ENCODE measurements at regions not wholly inside any gene's neighbourhood (a gene's known extent, or its start where the extent isn't known, plus 50 kb on each side); places are given as distances from the start of the nearest gene placed in this dataset.

- Histone ChIP-seq H3K9me3 (ENCODE audit: control insufficient read depth in 4 of 4, low read length in 3 of 4) (no peaks in the 10 kb centered on the region), H3K9ac (ENCODE audit: low read depth in 1 of 2, low read length in 2 of 2) (no peak overlapping the region), H3K36me3 (ENCODE audit: control insufficient read depth in 4 of 4, insufficient read depth in 3 of 4, low read depth in 1 of 4, low read length in 3 of 4) (no peaks in the 10 kb centered on the region), H3K27ac (ENCODE audit: low read depth in 1 of 2, low read length in 2 of 2) (no peak overlapping the region), H3K4me3 (ENCODE audit: low read depth in 1 of 3, low read length in 3 of 3) (no peak overlapping the region), H3K27me3 (ENCODE audit: control insufficient read depth in 4 of 4, insufficient read depth in 4 of 4, low read length in 3 of 4) (no peaks in the 10 kb centered on the region), H3K4me1 (ENCODE audit: control insufficient read depth in 4 of 4, insufficient read depth in 4 of 4, low read length in 3 of 4) (no peaks in the 10 kb centered on the region)
- 87% methylated on average over 1 of the region's 1 CpG for WGBS
- no peak for DNase-seq (ENCODE audit: low spot score)
- TF ChIP-seq EGR1 (IDR thresholded peaks at IDR 0.05; ENCODE audit: low read depth in 2 of 2) (no peak), GABPA (IDR thresholded peaks at IDR 0.05 in 1 of 2, conservative IDR thresholded peaks at IDR 0.05 in 1 of 2) (no peak), CTCF (IDR thresholded peaks at IDR 0.05; ENCODE audit: low read depth, low read length, missing input control) (no peak)
Measured at GRCh38 chr14:23828616-23829015, 125.0 kb upstream of the DHRS4 start.

GRCh38 chr14:23829736-23830471 is 123.7 kb upstream of the DHRS4 start:
- Histone ChIP-seq H3K27me3 (ENCODE audit: control insufficient read depth in 4 of 4, insufficient read depth in 4 of 4, low read length in 3 of 4) (no peaks in the 10 kb centered on the region), H3K9ac (ENCODE audit: low read depth in 1 of 2, low read length in 2 of 2) (no peak overlapping the region), H3K4me3 (ENCODE audit: low read depth in 1 of 3, low read length in 3 of 3) (no peak overlapping the region), H3K27ac (ENCODE audit: low read depth in 1 of 2, low read length in 2 of 2) (no peak overlapping the region), H3K36me3 (ENCODE audit: control insufficient read depth in 4 of 4, insufficient read depth in 3 of 4, low read depth in 1 of 4, low read length in 3 of 4) (no peaks in the 10 kb centered on the region), H3K4me1 (ENCODE audit: control insufficient read depth in 4 of 4, insufficient read depth in 4 of 4, low read length in 3 of 4) (no peaks in the 10 kb centered on the region), H3K9me3 (ENCODE audit: control insufficient read depth in 4 of 4, low read length in 3 of 4) (no peaks in the 10 kb centered on the region)
- TF ChIP-seq HNF4A (conservative IDR thresholded peaks at IDR 0.05): no peak
- TF ChIP-seq SP1 (IDR thresholded peaks at IDR 0.05): no peak
- peak in 1 of 2 donors; percentile 17 for TF ChIP-seq JUND (IDR thresholded peaks at IDR 0.05)
- TF ChIP-seq MAX (IDR thresholded peaks at IDR 0.05): no peak
- no peak for TF ChIP-seq GABPA (IDR thresholded peaks at IDR 0.05 in 1 of 2, conservative IDR thresholded peaks at IDR 0.05 in 1 of 2)
- TF ChIP-seq ZBTB33 (IDR thresholded peaks at IDR 0.05): no peak
- TF ChIP-seq RXRA (IDR thresholded peaks at IDR 0.05): no peak
- no peak for DNase-seq (ENCODE audit: low spot score)
- 70% methylated on average over 2 of the region's 2 CpGs for WGBS

- H3K9ac ChIP-seq (ENCODE audit: low read depth in 1 of 2, low read length in 2 of 2): no peak overlapping the region
- H3K27me3 ChIP-seq (ENCODE audit: control insufficient read depth in 4 of 4, insufficient read depth in 4 of 4, low read length in 3 of 4): no peaks in the 10 kb centered on the region
- H3K36me3 ChIP-seq (ENCODE audit: control insufficient read depth in 4 of 4, insufficient read depth in 3 of 4, low read depth in 1 of 4, low read length in 3 of 4): no peaks in the 10 kb centered on the region
- no peaks in the 10 kb centered on the region for H3K9me3 ChIP-seq (ENCODE audit: control insufficient read depth in 4 of 4, low read length in 3 of 4)
- no peak overlapping the region for H3K27ac ChIP-seq (ENCODE audit: low read depth in 1 of 2, low read length in 2 of 2)
- WGBS: 64% methylated on average over 3 of the region's 3 CpGs
- TF ChIP-seq REST (IDR thresholded peaks at IDR 0.05) (no peak), ATF3 (IDR thresholded peaks at IDR 0.05) (no peak)
- DNase-seq (ENCODE audit: low spot score): no peak
- no peak overlapping the region for H3K4me3 ChIP-seq (ENCODE audit: low read depth in 1 of 3, low read length in 3 of 3)
- H3K4me1 ChIP-seq (ENCODE audit: control insufficient read depth in 4 of 4, insufficient read depth in 4 of 4, low read length in 3 of 4): no peaks in the 10 kb centered on the region
Measured at GRCh38 chr14:23831596-23831995, 122.0 kb upstream of the DHRS4 start.

Data from liver (tissue), 8 donors.